GM12873 (cell line): ENCODE measurements at regions not wholly inside any gene's neighbourhood (a gene's known extent, or its start where the extent isn't known, plus 50 kb on each side); places are given as distances from the start of the nearest gene placed in this dataset.

Source experiments
- TF ChIP-seq, protein P1 (sequence below): IDR thresholded peaks from 2 replicates; pipeline ENCODE4 v1.5.1; 2012; ENCODE audit warnings: low read depth, mild to moderate bottlenecking, moderate library complexity, low read length, control low read depth; ENCODE audit not compliant: insufficient read depth; ENCODE audit errors: missing control alignments

DNA sequence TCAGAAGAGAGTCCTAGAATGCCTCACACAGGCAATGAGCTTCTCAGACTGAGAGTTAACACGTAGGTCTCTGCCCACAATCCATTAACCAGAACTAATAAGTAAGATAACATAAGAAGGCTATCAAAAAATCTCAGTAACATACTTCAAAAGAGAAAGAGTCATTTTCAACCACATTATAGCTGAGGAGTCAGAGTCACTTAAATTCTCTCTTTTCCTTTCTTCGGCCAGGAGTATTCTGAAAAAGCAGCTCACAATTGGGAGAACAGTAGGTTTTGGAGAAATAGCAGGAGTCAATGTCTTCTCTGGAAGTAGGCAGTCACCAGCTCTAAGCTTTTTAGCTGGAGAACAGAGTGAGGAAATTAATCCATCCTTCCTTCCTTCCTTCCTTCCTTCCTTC lies 1364.4 kb upstream of the NXPH2 start:
- TF ChIP-seq, protein P1, sequence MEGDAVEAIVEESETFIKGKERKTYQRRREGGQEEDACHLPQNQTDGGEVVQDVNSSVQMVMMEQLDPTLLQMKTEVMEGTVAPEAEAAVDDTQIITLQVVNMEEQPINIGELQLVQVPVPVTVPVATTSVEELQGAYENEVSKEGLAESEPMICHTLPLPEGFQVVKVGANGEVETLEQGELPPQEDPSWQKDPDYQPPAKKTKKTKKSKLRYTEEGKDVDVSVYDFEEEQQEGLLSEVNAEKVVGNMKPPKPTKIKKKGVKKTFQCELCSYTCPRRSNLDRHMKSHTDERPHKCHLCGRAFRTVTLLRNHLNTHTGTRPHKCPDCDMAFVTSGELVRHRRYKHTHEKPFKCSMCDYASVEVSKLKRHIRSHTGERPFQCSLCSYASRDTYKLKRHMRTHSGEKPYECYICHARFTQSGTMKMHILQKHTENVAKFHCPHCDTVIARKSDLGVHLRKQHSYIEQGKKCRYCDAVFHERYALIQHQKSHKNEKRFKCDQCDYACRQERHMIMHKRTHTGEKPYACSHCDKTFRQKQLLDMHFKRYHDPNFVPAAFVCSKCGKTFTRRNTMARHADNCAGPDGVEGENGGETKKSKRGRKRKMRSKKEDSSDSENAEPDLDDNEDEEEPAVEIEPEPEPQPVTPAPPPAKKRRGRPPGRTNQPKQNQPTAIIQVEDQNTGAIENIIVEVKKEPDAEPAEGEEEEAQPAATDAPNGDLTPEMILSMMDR: no peak

DNA sequence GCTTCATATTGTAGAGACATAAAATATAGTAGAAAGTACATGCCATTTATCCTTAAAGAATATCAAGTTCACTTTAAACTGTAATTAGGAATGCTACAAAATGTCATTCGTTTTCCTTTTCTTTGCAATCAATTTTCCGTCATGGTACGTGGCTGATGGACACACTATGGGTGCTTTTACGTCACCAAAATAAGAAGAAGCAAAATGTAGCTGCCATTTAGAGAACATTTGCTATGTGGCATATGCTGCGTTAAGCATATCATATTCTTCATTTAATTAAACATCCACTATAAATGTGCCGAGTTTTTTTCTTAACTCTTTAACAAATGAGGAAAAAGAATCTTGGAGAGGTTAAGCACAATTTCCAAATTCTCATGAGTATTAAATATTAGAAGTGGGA lies 1358.5 kb upstream of the NXPH2 start:
- TF ChIP-seq, protein P1: no peak

DNA sequence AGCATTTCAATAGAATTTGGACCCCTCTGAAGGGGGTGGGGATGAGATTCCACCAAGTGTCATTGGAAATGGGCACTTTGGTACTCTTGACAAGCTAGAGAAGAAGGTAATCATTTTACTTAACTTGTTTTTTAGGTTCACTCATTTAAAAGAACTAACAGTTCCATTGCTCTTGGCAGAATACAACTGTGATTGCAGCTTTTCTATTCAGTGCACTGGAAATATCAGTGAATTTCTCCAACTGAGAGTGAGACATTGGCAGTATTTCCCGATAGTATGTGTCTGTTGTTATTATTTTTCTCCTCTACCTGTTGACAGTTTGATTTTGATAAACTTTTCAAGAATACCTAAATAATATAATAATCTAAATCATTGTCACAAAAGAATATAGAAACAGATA lies 1356.7 kb upstream of the NXPH2 start:
- TF ChIP-seq, protein P1: no peak

DNA sequence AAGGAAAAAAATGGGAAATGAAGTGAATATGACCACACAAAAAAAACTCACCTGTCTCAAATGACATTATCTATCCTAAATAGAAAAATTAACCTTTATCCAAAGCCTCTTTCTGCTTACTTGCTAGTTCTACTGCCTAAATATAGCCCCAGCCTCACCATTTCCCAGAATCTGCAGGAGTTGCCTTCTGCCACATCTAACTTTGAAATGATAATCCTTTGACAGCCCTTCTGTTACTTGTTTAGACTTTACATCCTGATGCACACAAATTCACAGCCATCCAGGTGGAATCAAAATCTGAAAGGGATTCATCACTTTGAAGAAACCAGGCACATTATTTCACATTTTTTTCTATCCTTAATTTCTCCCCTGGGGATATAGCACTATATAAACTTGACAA lies 1356.2 kb upstream of the NXPH2 start:
- TF ChIP-seq, protein P1: no peak

DNA sequence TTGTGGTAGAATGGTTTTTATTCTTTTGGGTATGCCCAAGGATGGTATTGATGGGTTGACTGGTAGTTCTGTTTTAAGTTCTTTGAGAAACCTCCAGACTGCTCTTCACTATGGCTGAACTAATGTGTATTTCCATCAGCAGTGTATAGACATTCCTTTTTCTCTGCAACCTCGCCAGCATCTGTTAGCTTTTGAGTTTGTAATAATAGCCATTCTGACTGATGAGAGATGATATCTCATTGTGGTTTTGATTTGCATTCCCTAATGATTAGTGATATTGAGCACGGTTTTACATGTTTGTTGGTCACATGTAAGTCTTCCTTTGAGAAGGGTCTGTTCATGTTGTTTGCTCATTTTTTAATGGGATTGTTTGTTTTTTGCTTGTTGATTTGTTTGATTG lies 1348.7 kb upstream of the NXPH2 start:
- TF ChIP-seq, protein P1: no peak

DNA sequence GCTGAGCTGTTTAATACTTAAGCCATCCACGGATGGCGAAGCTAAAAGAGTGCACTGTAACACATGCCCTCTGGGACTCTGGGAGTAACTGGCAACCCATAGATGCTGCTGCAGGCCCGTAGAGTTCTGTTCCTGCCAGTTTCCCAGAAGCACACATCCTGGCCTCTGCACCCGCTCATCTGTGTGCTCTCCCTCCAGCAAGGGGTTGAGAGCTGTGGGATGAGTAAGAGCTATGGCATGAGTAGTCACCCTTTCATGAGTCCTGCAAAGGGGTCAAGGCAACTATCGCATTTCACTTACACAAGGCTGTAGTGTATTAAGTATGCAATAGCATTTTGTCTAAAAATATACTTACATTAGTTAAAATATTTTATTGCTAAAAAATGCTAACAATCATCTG lies 1341.8 kb upstream of the NXPH2 start:
- TF ChIP-seq, protein P1: no peak

DNA sequence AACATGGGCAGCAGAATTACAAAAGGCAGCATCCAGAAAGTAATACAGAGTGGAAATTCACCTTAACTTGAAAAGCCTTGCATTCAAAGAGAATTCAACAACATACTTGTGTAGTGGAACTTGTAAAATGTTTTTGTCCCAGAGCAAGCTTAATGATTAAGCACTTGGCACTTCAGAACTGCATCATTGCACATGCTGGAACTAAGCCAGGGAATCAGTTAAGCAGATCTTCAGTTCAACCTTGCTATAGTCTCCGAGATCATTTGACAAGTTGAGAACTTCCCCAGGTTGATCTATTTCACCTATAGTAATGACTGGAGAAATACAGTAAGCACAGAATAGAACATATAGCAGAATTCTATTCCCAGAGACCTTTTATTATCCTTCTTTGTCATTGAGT lies 1337.2 kb upstream of the NXPH2 start:
- TF ChIP-seq, protein P1: no peak
